GM12873 (cell line): ENCODE measurements at regions not wholly inside any gene's neighbourhood (a gene's known extent, or its start where the extent isn't known, plus 50 kb on each side); places are given as distances from the start of the nearest gene placed in this dataset.

ENCODE experiments used
- CTCF ChIP-seq: IDR thresholded peaks from 2 replicates; pipeline ENCODE4 v1.5.1; 2012; ENCODE audit warnings: low read depth, mild to moderate bottlenecking, moderate library complexity, low read length, control low read depth; ENCODE audit not compliant: insufficient read depth; ENCODE audit errors: missing control alignments

DNA sequence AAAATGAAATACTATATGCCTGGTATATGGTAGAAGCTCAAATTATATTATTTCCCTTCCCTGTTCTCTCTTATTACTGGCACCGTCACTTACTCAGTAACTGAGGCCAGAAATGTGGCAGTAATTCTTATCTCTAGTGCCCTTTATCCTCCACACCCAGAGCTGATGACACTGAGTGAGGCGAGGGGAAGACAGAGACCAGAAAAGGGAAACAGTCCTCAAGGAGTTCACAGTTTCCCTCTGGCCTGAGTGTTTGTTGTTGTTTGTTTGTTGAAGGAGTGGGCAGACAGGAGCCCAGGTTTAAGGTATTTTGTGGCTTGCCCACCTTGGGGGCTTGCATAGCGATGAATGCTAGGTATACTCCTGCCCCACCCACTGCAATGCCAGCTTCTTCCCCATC is 101.5 kb upstream of the FNDC3A start:
- TF ChIP-seq CTCF = no peak

DNA sequence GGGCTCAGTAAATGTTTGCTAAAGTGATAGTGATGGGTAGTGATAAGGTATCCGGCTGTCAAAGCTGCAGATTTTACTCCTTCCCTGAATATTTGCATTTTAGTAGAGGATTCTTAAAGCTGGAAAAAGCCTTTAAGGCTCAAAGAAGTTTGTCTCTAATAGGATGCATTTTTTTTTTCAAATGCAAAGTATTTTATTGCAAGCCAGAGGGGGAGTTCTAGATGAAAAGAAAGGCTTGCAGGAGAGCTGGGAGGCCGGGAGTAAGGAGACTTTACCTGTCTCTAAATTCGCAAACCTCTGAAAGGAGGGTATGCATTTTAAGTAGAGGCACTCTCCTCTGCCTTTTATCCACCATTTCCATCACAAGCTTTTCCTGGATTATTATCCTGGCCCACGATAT is 100.7 kb upstream of the FNDC3A start:
- TF ChIP-seq CTCF = no peak

DNA sequence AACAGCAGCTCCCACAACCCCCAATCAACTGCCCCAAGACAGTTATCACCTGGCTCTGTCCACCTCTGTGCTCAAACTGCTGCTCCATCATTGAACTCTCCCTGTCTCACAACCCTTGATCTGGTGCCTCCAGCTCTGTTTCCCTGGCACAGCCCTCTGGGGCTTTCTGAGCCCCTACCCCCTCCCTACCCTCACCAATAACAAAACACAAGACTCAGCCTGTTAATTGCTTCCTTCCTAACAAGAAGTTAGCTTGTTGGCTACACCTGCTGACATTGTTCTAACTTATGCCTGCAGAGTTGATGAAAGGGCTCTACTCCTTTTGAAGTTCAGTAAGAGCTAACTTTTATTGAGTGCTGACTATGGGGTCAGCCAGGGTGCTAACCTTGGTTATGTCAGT is 99.4 kb upstream of the FNDC3A start:
- no peak for TF ChIP-seq CTCF

DNA sequence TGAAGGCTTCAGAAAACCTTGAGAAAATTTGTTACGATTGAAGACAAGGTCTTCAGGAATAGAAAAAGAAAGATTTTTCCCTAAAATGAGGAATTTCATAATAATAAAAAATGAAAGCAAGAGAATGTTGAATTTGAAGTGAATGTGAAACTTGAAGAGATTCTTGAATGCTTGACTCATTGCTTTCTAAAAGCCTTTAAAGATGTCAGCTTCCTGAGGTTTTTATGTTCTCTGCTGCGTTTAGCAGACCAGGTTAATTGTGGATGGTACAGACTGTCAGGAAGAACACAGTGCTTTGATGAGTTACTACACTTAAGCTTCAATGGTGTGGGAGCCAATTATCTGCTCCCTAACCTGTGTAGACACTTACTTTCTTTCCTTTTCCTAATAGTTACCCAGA is 96.3 kb upstream of the FNDC3A start:
- no peak for TF ChIP-seq CTCF

DNA sequence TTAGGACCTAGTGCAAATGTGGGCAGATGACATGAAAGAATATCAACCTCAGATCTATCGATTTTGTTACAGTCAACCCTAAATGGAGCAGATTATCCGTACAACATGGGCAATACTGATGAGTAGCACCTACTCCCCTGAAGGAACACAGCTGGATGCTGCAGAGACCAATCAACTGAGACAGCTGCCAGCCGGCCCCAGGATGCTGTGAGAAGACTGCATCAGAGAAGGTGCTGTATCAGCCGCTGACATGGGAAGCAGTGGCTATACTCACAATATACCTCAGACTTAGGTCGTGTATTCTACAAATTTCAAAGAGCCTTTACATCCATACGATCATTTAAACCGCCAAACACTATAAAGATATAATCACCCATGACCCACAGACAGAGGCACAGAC is 95.9 kb upstream of the FNDC3A start:
- no peak for TF ChIP-seq CTCF

GRCh38 chr13:48885027-48885395 is 90.7 kb upstream of the FNDC3A start:
- no peak for TF ChIP-seq CTCF

DNA sequence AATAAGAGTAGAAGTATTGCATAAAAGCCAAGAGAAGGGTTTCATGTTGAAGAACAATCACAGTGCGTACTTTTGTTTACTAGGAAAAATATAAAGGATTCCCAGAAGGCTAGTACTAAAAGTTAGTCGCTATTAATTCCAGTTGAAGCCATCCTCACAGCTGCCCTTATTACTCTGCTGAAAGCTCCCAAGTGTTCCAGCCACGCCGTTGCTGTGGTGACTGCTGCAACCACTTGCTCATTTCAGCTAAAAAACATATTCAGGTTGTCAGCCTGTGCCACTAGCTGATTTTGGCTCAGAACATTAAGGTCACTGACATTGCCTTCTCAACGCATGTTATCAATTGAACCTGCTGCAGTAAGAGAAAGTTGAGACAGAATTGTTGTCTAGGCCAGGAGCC is 87.1 kb upstream of the FNDC3A start:
- no peak for TF ChIP-seq CTCF

GRCh38 chr13:48890391-48890790 is 85.3 kb upstream of the FNDC3A start:
- TF ChIP-seq CTCF = no peak
